Kidney capillary endothelial cell (primary cell): ENCODE measurements at regions not wholly inside any gene's neighbourhood (a gene's known extent, or its start where the extent isn't known, plus 50 kb on each side); places are given as distances from the start of the nearest gene placed in this dataset.
A peak's percentile ranks its signal among the peaks of the same experiment; 100 is the strongest.

Experiments used
- DNase-seq: peaks from one replicate; pipeline ENCODE4 v3.0.0-alpha.2; 2018; ENCODE audit warnings: low spot score

DNA sequence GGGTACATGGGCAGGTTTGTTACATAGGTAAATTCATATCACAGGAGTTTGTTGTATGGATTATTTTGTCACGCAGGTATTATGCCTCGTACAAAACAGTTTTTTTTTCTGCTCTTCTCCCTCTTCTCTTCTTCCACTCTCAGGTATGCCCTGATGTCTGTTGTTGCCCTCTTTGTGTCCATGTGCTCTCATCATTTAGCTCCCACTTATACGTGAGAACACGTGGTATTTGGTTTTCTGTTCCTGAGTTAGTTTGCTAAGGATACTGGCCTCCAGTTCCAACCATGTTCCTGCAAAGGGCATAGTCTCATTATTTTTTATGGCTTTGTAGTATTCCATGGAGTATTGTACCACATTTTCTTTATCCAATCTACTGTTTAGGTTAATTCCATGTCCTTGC lies 65.7 kb downstream of the UNC5CL start:
- no peak for DNase-seq

DNA sequence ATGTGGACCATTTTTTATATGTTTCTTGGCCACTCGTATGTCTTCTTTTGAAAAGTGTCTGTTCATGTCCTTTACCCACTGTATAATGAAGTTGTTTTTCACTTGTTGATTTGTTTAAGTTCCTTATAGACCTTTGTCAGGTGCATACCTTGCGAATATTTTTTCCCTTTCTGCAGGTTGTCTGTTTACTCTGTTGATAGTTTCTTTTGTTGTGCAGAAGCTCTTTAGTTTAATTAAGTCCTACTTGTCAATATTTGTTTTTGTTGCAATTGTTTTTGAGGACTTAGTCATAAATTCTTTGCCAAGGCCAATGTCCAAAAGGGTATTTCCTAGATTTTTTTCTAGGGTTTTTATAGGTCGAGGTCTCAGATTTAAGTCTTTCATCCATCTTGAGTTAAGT lies 66.2 kb downstream of the UNC5CL start:
- no peak for DNase-seq

DNA sequence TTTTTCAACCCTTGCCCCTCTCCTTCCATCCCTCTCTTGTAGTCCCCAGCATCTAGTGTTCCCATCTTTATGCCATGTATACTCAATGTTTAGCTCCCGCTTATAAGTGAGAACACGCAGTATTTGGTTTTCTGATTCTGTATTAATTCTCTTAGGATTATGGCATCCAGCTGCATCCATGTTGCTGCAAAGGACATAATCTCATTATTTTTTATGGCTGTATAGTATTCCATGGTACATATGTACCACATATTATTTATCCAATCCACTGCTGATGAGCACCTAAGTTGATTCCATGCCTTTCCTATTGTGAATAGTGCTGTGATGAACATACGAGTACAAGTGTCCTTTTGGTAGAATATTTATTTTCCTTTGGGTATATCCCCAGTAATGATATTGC lies 66.8 kb downstream of the UNC5CL start:
- no peak for DNase-seq

- DNase-seq = no peak
Measured at GRCh38 chr6:40968620-40969164, 70.3 kb downstream of the UNC5CL start.

GRCh38 chr6:40966860-40967259 lies 72.2 kb downstream of the UNC5CL start:
- no peak for DNase-seq

DNA sequence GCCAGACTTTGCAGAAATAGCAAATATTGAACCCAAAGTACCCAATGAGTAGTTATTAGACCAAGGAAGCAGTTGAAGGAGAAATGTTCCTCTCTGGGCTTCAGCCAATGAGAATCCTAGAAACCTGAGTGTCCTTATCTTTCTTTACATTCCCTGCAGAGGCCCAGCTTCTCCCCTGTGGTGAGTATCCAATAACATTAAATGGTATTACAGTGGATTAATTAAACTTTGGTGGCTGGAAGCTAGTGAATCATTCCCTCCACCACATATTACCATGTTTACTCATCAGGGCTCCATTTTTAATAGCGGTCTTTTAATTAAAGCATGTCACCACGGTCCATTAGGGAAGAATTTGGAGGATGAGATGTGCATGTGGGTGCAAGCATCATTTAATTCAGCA lies 74.0 kb downstream of the UNC5CL start:
- no peak for DNase-seq

DNA sequence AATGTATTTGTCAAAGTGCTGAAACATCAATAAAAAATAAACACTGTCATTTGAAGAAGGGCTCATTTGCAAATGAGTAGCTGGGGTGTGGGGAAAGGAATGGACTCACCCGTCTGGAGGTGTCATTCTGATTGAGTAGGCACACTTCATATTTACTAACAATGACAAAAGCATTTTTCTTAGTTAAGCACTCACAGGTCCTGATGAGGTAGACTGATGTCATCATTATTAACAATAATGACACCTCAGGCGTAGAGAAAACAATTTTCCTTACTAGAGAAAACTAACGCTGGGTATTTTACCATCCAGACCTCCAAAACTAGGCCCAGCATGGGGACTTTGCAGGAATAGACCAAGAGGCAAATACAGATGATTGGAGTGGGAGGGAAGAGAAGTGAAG lies 76.0 kb downstream of the UNC5CL start:
- DNase-seq = no peak

DNA sequence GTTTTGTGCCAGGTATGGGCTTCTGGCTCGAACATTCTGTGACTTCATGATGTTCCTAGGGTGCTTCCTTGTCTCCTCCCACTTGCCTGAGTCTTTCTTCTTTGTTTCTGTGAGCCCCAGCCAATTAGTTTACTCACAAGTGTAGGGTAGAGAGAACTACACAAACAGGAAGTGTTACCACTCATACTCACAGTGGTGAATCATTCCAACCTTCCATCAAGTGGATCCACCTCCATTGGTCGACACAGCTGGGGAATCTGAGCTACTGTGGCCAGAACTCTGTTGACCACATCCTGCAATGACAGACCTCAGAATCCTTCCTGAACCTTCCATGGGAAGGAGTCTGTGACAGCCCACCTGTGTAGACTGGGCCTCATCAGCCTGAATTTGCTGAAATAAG lies 76.8 kb downstream of the UNC5CL start:
- DNase-seq = peak; percentile 87

- DNase-seq = no peak
Measured at GRCh38 chr6:40961831-40962230, 77.2 kb downstream of the UNC5CL start.

DNA sequence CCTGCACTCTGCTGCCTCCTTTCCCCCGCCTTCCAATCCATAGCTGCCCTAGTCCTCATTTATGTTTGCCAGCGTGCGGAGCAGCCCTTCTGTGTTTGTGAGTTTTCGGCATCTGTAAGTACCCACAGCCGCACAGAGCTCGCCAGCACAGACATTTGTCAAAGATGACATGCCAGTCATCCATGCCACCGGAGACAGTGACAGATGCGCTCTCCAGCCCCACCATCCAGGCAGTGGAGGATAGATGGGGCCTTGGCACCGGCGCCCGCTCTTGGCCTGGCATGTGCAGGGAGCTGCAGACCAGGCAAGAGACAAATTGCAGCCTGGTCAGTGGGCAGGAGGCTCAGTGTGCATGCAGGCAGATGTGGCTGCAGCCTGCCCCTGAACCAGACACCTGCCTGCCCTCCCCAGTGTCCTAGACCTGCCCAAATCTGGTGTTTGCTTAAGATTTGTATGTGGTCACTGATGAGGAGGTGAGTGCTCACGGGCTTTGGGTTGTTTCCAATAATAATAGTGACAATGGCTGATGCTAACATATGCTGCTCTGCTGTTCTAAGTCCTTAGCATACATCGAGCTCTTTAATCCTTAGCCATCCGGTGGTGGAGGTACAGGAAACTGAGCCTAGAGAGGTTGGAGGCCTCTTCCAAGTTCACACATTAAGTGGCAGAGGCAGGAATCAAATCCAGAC lies 78.1 kb downstream of the UNC5CL start:
- DNase-seq = no peak

GRCh38 chr6:40959781-40960327 lies 79.2 kb downstream of the UNC5CL start:
- DNase-seq = no peak

DNA sequence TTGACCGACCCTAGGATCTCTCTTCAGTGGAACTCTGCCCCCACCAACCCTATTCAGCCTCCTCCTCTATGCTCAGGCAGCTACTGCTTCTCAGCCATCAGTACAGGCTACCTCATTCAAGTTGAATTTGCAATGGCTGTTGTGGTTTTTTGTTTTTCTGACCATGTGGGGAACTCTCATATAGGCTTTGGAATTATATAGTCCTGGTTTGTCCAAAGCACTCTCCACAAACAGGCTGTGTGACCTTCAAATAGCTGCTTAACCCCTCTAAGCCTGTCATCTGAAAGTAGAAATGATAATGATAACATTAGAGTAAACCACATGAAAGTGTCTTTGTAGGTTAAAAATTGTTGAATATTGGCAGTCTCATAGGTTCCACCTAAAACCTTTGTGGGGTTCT lies 80.3 kb downstream of the UNC5CL start:
- no peak for DNase-seq

DNA sequence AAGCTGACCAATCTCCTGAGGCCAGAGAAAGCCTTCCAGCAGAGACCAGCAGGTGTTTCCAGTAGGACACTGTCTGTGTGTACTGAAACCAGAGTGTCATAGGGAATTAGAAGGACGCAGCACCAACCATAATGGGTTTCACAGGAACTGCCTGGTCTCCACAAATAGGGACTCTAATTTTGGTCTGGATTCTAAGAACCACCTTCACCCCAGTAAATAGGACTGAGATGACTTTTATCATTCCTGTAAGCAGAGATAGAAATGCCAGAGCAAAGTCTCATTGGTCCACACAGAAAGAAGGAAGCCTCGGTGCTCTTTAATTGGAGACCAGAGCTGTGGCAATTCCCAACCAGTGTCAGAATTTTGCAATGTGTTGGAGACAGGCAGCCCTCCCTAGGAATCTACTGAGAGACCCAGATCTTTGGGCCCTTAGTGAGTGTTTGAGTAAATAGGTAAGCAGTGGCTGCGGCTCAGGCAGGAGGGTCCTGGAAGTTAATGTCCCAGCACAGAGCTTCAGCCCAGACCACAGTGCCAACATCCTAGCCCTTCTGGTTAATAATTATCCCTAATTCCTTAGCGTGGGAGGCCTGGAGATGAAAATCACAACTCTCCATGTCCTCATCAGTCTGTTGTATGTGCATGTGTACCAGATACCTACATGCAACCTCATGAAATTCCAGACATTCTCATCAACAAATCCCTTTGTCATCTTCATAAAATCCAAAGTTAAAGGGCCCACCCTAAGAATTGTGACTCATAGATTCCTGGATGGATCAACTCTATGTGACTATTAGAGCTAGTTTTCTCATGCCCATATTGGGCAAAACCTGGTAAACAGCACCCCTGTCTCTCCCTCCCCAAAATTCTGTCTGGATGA lies 81.2 kb downstream of the UNC5CL start:
- peak; percentile 39 for DNase-seq

DNA sequence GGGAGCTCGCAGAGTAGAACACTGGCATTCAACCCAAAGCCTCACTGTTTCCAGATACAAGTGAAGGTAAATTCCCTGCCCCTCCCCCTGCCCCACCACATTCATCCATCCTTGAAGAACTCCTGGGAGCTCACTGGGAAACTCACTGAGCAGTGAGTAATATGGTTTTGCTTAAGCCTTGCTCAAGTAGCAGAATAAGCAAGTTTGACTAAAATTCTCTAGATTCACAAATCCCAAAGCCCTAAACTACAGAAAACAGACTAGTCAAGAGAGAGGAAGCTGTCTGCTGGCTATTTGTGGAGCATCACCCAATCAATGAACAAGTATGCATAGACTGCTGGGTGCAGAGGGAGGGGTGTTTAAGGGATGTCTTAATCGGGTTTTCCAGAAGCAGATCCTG lies 82.1 kb downstream of the UNC5CL start:
- no peak for DNase-seq

DNA sequence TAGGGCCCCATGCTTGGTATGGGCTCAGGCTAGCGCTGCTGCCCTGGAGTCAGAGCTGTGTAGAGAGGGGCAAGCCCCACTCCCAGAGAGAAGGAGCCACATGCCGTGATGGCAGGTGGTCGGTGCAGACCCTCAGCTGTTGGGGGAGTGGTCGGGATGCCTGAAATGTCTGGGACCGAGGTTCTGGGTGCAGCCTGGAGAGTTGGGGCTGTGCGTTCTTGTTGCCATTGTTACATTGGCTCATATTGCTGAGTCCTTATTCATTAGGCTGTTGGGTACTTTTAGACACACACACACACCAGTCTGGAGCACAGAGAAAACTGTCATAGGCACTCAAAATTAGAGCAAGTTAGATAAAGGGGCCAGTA lies 83.9 kb downstream of the UNC5CL start:
- DNase-seq = no peak

GRCh38 chr6:40954446-40955177 lies 84.4 kb downstream of the UNC5CL start:
- DNase-seq = no peak

- no peak for DNase-seq
Measured at GRCh38 chr6:40953486-40953885, 85.5 kb downstream of the UNC5CL start.

DNA sequence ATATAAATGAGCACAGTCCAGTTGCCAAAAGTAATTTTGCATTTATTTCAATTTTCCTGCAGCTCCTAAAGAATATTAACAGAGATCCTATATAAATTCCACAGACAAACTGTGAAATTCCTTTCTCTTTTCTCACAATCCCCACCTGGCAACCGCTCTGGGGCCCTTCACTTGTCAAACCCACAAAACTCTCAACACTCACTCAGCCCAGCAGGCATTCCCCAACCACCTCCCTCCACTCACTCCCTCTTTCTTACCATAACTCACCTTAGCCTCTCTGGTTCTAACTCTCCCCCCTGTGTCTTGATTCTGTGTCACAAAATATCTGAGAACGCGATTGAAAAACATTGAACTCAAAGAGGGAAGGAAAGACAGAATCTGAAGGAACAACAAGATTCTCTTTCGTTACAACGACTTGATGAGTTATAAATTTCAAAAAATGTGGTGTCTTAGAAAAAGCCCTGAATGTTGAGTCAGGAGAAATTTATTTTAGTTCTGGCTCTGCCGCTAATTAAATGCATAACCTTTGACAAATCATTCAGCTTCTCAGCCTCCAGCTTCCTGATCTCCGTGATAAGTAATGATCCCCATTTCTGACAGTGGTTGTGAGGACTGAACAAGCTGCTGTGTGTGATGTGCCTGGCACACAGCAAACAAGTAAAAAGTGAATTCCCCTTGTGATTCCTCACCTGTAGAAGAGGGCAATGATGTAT lies 87.9 kb downstream of the UNC5CL start:
- no peak for DNase-seq

DNA sequence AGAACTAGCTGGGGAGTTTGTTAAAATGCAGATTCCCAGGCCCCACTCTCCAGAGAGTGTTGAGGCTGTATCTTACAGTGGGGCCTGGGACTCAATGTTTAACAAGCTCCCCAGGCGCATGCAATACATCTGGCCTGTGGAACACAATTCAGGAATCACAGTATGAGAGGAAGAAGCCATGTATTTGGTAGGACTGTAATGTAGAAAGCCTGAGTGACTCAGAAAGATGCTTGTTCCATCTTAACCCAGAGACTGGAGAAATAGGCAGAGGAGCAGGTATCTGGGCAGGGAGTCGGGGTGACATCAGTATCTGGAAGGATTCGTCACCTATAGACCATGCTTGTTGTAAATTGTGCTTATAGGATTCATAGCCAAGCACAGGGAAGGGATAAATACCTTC lies 90.5 kb downstream of the UNC5CL start:
- DNase-seq = no peak

DNA sequence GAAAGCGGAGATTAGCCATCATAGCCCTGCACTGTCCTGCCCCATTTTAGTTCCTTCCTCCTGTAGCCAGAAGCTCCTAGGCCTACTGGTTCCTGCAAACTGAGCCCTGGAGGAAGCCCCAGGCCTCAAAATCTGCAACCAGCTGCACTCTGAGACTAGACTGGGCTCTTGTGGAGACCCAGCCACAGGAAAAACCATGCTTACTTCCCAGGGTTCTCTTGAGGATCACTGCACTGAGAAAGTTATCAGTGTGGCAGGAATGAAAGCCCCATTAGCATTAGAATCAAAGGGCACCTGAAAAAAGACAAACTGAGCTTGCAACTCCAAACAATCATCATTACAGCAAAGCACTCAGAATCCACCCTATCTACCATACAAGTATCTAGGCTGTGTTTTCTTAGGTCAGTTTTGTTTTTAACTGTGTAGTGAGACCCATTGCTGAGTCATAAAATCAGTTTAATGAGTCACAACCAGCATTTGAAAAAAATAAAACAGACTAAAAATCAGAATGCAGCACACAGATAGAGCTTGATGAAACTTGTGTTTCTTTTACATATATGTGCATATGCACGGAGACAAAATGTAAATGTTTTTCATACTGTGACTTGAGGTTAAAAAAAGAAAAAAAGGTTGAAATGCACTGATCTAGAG lies 91.0 kb downstream of the UNC5CL start:
- DNase-seq = peak; percentile 48

DNA sequence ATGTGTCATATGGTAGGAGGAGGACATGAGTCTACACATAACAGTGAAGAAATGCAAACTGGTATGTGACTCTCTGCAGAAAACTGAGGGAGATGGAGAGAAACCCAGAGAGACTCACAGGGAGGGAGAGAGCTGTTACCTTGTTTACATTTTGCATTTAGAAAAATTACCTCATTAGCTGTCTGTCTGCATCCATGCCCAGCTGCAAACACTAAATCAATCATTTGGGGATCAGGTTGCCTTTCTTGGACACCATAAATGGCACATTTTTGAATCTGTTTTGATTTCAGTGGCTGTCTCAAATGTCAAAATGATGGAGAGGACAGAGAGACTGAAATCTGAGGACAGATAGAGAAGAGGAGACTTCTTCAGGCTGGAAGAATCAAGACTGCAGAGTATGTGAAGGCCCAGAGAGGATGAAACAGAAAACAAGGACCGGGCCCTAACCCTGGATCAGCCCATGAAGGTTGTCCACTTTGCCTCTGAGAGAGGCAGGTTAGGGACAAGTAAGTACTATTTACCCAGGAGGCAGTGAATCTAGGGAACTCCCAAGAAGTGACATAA lies 92.2 kb downstream of the UNC5CL start:
- DNase-seq = no peak
